GM23248 (cell line): ENCODE measurements at regions not wholly inside any gene's neighbourhood (a gene's known extent, or its start where the extent isn't known, plus 50 kb on each side); places are given as distances from the start of the nearest gene placed in this dataset.
"Not testable (repeated sequence)": the region's sequence is repeated elsewhere in the genome, so short reads cannot be mapped to it uniquely, and the experiment has no call there.

ENCODE experiments used
- DNase-seq: peaks from one replicate; pipeline ENCODE4 v3.0.0-alpha.2; 2015
- H2AFZ ChIP-seq: fragments of 200-600 bp; sonication (generic); 2 replicates; pipeline ENCODE4 v1.6.1; 2016; ENCODE audit warnings: antibody characterized with exemption
- H3F3A ChIP-seq: fragments of 200-600 bp; sonication (generic); 2 replicates; pipeline ENCODE4 v1.6.1; 2016; ENCODE audit warnings: mild to moderate bottlenecking, antibody characterized with exemption, mixed run types; ENCODE audit not compliant: insufficient read depth
- H3K27ac ChIP-seq: fragments of 200-600 bp; sonication (generic); 2 replicates; pipeline ENCODE4 v1.5.1; 2016; ENCODE audit warnings: mild to moderate bottlenecking
- H3K27me3 ChIP-seq: fragments of 200-600 bp; sonication (generic); replicated peaks from 2 replicates; pipeline ENCODE4 v1.6.1; 2016; ENCODE audit warnings: mild to moderate bottlenecking; ENCODE audit not compliant: insufficient read depth
- H3K36me3 ChIP-seq: fragments of 200-600 bp; sonication (generic); 2 replicates; pipeline ENCODE4 v1.6.1; 2016; ENCODE audit warnings: low read depth, mild to moderate bottlenecking
- H3K4me1 ChIP-seq: fragments of 200-600 bp; sonication (generic); 2 replicates; pipeline ENCODE4 v1.6.1; 2016; ENCODE audit warnings: mild to moderate bottlenecking; ENCODE audit not compliant: insufficient read depth
- H3K4me2 ChIP-seq: fragments of 200-600 bp; sonication (generic); one replicate; pipeline ENCODE4 v1.6.1; 2016; ENCODE audit warnings: mild to moderate bottlenecking; ENCODE audit not compliant: unreplicated experiment
- H3K4me3 ChIP-seq: fragments of 200-600 bp; sonication (generic); 2 replicates; pipeline ENCODE4 v1.5.1; 2016; ENCODE audit warnings: mild to moderate bottlenecking
- H3K79me2 ChIP-seq: fragments of 200-600 bp; sonication (generic); 2 replicates; pipeline ENCODE4 v1.6.1; 2016; ENCODE audit warnings: mild to moderate bottlenecking; ENCODE audit not compliant: insufficient read depth
- H3K9ac ChIP-seq: fragments of 200-600 bp; sonication (generic); 2 replicates; pipeline ENCODE4 v1.6.1; 2016; ENCODE audit warnings: mild to moderate bottlenecking
- H3K9me2 ChIP-seq: fragments of 200-600 bp; sonication (generic); 2 replicates; pipeline ENCODE4 v1.6.1; 2016; ENCODE audit warnings: mixed run types, mild to moderate bottlenecking, moderate library complexity; ENCODE audit not compliant: insufficient read depth
- H3K9me3 ChIP-seq: fragments of 200-600 bp; sonication (generic); one replicate; pipeline ENCODE4 v1.6.1; 2017; ENCODE audit warnings: low read depth
- H4K20me1 ChIP-seq: fragments of 200-600 bp; sonication (generic); 2 replicates; pipeline ENCODE4 v1.6.0; 2016; ENCODE audit not compliant: insufficient read depth
- EZH2 ChIP-seq: fragments of 200-600 bp; sonication (generic); IDR thresholded peaks from 2 replicates; pipeline ENCODE4 v1.6.1; 2018; ENCODE audit warnings: antibody characterized with exemption, mild to moderate bottlenecking; ENCODE audit not compliant: insufficient read depth, poor library complexity, severe bottlenecking
- EZH2phosphoT487 ChIP-seq: fragments of 200-600 bp; sonication (generic); IDR thresholded peaks from 2 replicates; pipeline ENCODE4 v1.6.1; 2018; ENCODE audit warnings: antibody characterized with exemption, moderate library complexity, mild to moderate bottlenecking, low read depth; ENCODE audit not compliant: insufficient read depth
- WGBS, 2 experiments: methylation state at CpG; one replicate each; pipeline ENCODE4 v1.1.6; 2015 to 2017; ENCODE audit warnings: low lambda C conversion rate in 2 of 2, low coverage in 1 of 2; ENCODE audit errors: missing lambda C conversion rate in 2 of 2; 5-methylcytosine and 5-hydroxymethylcytosine counted together
- in situ Hi-C: fragments of 300-500 bp; cut with MboI; formaldehyde crosslinking; loops from 2 replicates; pipeline ENCODE4 v1.15.0; 2020

GRCh38 chrX:80576267-80576666, 156.0 kb downstream of the TENT5D start:
- DNase-seq, result no peak
- H3K4me2 ChIP-seq, result no peak overlapping the region
- no peaks in the 10 kb centered on the region for H4K20me1 ChIP-seq
- H3K9ac ChIP-seq, result no peak overlapping the region
- no peaks in the 10 kb centered on the region for H3K27me3 ChIP-seq
- in situ Hi-C loops, result loop anchor here (25.0 kb wide), 1 partner anchor 289 kb away; no protein-coding TSS in a partner anchor
- no peaks in the 10 kb centered on the region for H3F3A ChIP-seq
- H3K79me2 ChIP-seq, result no peaks in the 10 kb centered on the region
- no peaks in the 10 kb centered on the region for H3K9me2 ChIP-seq
- TF ChIP-seq EZH2phosphoT487, result no peak
- TF ChIP-seq EZH2, result no peak
- H3K36me3 ChIP-seq, result no peaks in the 10 kb centered on the region
- no peak overlapping the region for H3K27ac ChIP-seq
- no peaks in the 10 kb centered on the region for H3K4me1 ChIP-seq
- no peaks in the 10 kb centered on the region for H3K9me3 ChIP-seq
- H3K4me3 ChIP-seq, result no peak overlapping the region
- H2AFZ ChIP-seq, result no peak overlapping the region

GRCh38 chrX:80576806-80577533, 156.7 kb downstream of the TENT5D start:
- no peaks in the 10 kb centered on the region for H3K4me1 ChIP-seq
- H3K27me3 ChIP-seq, result no peaks in the 10 kb centered on the region
- H3K4me3 ChIP-seq, result no peak overlapping the region
- H3K9me2 ChIP-seq, result no peaks in the 10 kb centered on the region
- TF ChIP-seq EZH2phosphoT487, result no peak
- TF ChIP-seq EZH2, result no peak
- in situ Hi-C loops, result loop anchor here (25.0 kb wide), 1 partner anchor 290 kb away; no protein-coding TSS in a partner anchor
- H3F3A ChIP-seq, result no peaks in the 10 kb centered on the region
- H2AFZ ChIP-seq, result no peak overlapping the region
- H3K27ac ChIP-seq, result no peak overlapping the region
- no peak for DNase-seq
- no peaks in the 10 kb centered on the region for H4K20me1 ChIP-seq
- H3K9ac ChIP-seq, result no peak overlapping the region
- no peak overlapping the region for H3K4me2 ChIP-seq
- no peaks in the 10 kb centered on the region for H3K9me3 ChIP-seq
- H3K36me3 ChIP-seq, result no peaks in the 10 kb centered on the region
- H3K79me2 ChIP-seq, result no peaks in the 10 kb centered on the region
- WGBS, 2 experiments, result 30 to 55% methylated on average over 2 of the region's 2 CpGs

- TF ChIP-seq EZH2 (no peak), EZH2phosphoT487 (no peak)
- no peak overlapping the region for H2AFZ ChIP-seq
- in situ Hi-C loops, result loop anchor here (25.0 kb wide), 1 partner anchor 291 kb away; no protein-coding TSS in a partner anchor
- H3F3A ChIP-seq, result no peaks in the 10 kb centered on the region
- H3K9me2 ChIP-seq, result no peaks in the 10 kb centered on the region
- no peak overlapping the region for H3K27ac ChIP-seq
- H3K79me2 ChIP-seq, result no peaks in the 10 kb centered on the region
- WGBS, 2 experiments, result 4 to 11% methylated on average over 3 of the region's 3 CpGs
- no peaks in the 10 kb centered on the region for H3K9me3 ChIP-seq
- H3K4me3 ChIP-seq, result no peak overlapping the region
- H4K20me1 ChIP-seq, result no peaks in the 10 kb centered on the region
- peak; percentile 27 for DNase-seq
- no peak overlapping the region for H3K4me2 ChIP-seq
- H3K4me1 ChIP-seq, result no peaks in the 10 kb centered on the region
- H3K9ac ChIP-seq, result no peak overlapping the region
- no peaks in the 10 kb centered on the region for H3K27me3 ChIP-seq
- no peaks in the 10 kb centered on the region for H3K36me3 ChIP-seq
Measured at GRCh38 chrX:80578517-80579105, 158.4 kb downstream of the TENT5D start.

- H3K27me3 ChIP-seq, H4K20me1 ChIP-seq, H3K36me3 ChIP-seq, H3K9me2 ChIP-seq, DNase-seq, H3K4me2 ChIP-seq, H2AFZ ChIP-seq, H3F3A ChIP-seq, H3K27ac ChIP-seq, H3K4me3 ChIP-seq, H3K9ac ChIP-seq, H3K79me2 ChIP-seq, H3K4me1 ChIP-seq, H3K9me3 ChIP-seq: not testable (repeated sequence)
- in situ Hi-C loops, result loop anchor here (25.0 kb wide), 1 partner anchor 304 kb away; no protein-coding TSS in a partner anchor
- WGBS, 2 experiments, result 76% methylated on average over 14 of the region's 30 CpGs; no CpG with 5 or more reads in 1 of the 2 experiments
Measured at GRCh38 chrX:80590992-80591391, 170.7 kb downstream of the TENT5D start.
